HepG2 (cell line): ENCODE measurements at regions not wholly inside any gene's neighbourhood (a gene's known extent, or its start where the extent isn't known, plus 50 kb on each side); places are given as distances from the start of the nearest gene placed in this dataset.

Experiments used
- ATAC-seq: fragments of 200-7000 bp; cut with Tn5 transposase; 3 replicates; pipeline ENCODE4 v1.9.1; 2020; ENCODE audit warnings: mild to moderate bottlenecking, moderate library complexity
- BruUV-seq: library from RNA; stranded (reverse); fragments of 400-500 nt; replicated peaks from 2 replicates; lab custom pipeline; 2021; lab: Mats Ljungman, UMichigan
- CTCF ChIA-PET: fragments of 300-600 bp; formaldehyde crosslinking; extraction: SDS; loops from one replicate; lab custom pipeline; 2021; ENCODE audit warnings: low total read pairs, inconsistent platforms, low intra/inter-chr PET ratio; lab: Yijun Ruan, JAX
- POLR2A ChIA-PET: fragments of 350-600 bp; sonication (Branson Sonifier 250); formaldehyde crosslinking; loops from one replicate; lab custom pipeline; 2020; ENCODE audit warnings: antibody characterized with exemption, inconsistent platforms; lab: Yijun Ruan, JAX
- DNase-seq: peaks from one replicate; pipeline ENCODE4 v3.0.0-alpha.2; 2015; ENCODE audit warnings: low spot score
- FAIRE-seq: peaks from 3 replicates; lab custom pipeline; 2011; peaks lifted over from hg19 to GRCh38; lab: Jason Lieb, UNC
- H2AFZ ChIP-seq: one replicate; pipeline ENCODE4 v1.6.1; 2011; ENCODE audit warnings: low read length, inconsistent platforms
- H3K27ac ChIP-seq: fragments of 300-600 bp; 3 replicates; pipeline ENCODE4 v1.8.0; 2011; ENCODE audit warnings: mixed run types, mild to moderate bottlenecking, mixed read lengths, low read length, inconsistent platforms; ENCODE audit not compliant: insufficient read depth; ENCODE audit errors: extremely low read length
- H3K27me3 ChIP-seq, 2 experiments: fragments of 200-600 bp in 1 of 2; 2 replicates in 1 of 2; 3 replicates in 1 of 2; pipeline versions ENCODE4 v1.6.0 to v1.8.0; 2011; ENCODE audit warnings: low read length in 2 of 2, mild to moderate bottlenecking in 2 of 2, moderate library complexity in 2 of 2, inconsistent platforms in 1 of 2; ENCODE audit not compliant: insufficient read depth in 2 of 2, control insufficient read depth in 1 of 2
- H3K36me3 ChIP-seq, 2 experiments: fragments of 200-600 bp in 1 of 2; replicated peaks in 1 of 2; 2 replicates in 1 of 2; 3 replicates in 1 of 2; pipeline versions ENCODE4 v1.5.1 to v1.8.0; 2011; ENCODE audit warnings: low read length in 2 of 2, inconsistent platforms in 1 of 2; ENCODE audit not compliant: insufficient read depth in 2 of 2, control insufficient read depth in 1 of 2
- H3K4me1 ChIP-seq: 2 replicates; pipeline ENCODE4 v1.5.1; 2012; ENCODE audit warnings: low read length, inconsistent platforms; ENCODE audit not compliant: insufficient read depth
- H3K4me2 ChIP-seq: 2 replicates; pipeline ENCODE4 v1.6.0; 2011; ENCODE audit warnings: low read depth, low read length, inconsistent platforms
- H3K4me3 ChIP-seq, 3 experiments: fragments of 200-600 bp in 1 of 3; sonication (generic), shearing (Covaris generic) in 1 of 3; replicated peaks in 1 of 3; 2 replicates each; pipeline ENCODE4 v1.5.1; 2011 to 2016; ENCODE audit warnings: low read length in 3 of 3, inconsistent platforms in 2 of 3, low read depth in 2 of 3, mild to moderate bottlenecking in 2 of 3, control low read depth in 1 of 3, mixed read lengths in 1 of 3; ENCODE audit not compliant: insufficient read depth in 1 of 3
- H3K79me2 ChIP-seq: one replicate; pipeline ENCODE4 v1.6.1; 2011; ENCODE audit warnings: low read length, inconsistent platforms; ENCODE audit not compliant: insufficient read depth
- H3K9ac ChIP-seq: 2 replicates; pipeline ENCODE4 v1.6.0; 2011; ENCODE audit warnings: mild to moderate bottlenecking, low read depth, low read length, inconsistent platforms; ENCODE audit not compliant: insufficient read depth
- H3K9me3 ChIP-seq: 2 replicates; pipeline ENCODE4 v1.5.1; 2012; ENCODE audit warnings: mild to moderate bottlenecking, low read length
- H4K20me1 ChIP-seq: 2 replicates; pipeline ENCODE4 v1.6.0; 2011; ENCODE audit warnings: inconsistent platforms, mild to moderate bottlenecking, low read length, moderate library complexity; ENCODE audit not compliant: insufficient read depth
- ATF7 ChIP-seq, 2 experiments: fragments of 450-650 bp in 1 of 2; sonication (generic) in 1 of 2; formaldehyde crosslinking in 1 of 2; IDR thresholded peaks; 2 replicates each; pipeline versions ENCODE4 v1.4.0 to v1.6.1; 2016 to 2020; ENCODE audit warnings: antibody characterized with exemption in 1 of 2, mild to moderate bottlenecking in 1 of 2, missing genetic modification reagents in 1 of 2
- CREB1 ChIP-seq, 2 experiments: fragments of 450-650 bp in 1 of 2; IDR thresholded peaks; 2 replicates each; pipeline ENCODE4 v1.6.1; 2016 to 2017; ENCODE audit warnings: control low read depth in 1 of 2, mild to moderate bottlenecking in 1 of 2, missing compliant biosample characterization in 1 of 2, missing genetic modification characterization in 1 of 2
- HMGA1 ChIP-seq: sonication (generic); formaldehyde crosslinking; conservative IDR thresholded peaks from 2 replicates; pipeline ENCODE4 v1.4.0; 2020; ENCODE audit warnings: missing genetic modification reagents
- MAFK ChIP-seq, 2 experiments: IDR thresholded peaks in 1 of 2; conservative IDR thresholded peaks in 1 of 2; 2 replicates each; pipeline ENCODE4 v1.6.1; 2011; ENCODE audit warnings: improper control_type of control experiment in 2 of 2, low read length in 2 of 2
- MYC ChIP-seq: sonication (generic); formaldehyde crosslinking; IDR thresholded peaks from 2 replicates; pipeline ENCODE4 v1.9.0; 2021; ENCODE audit warnings: missing genetic modification reagents, borderline replicate concordance
- NR2F6 ChIP-seq, 2 experiments: IDR thresholded peaks; 2 replicates each; pipeline ENCODE4 v1.6.1; 2016; ENCODE audit warnings: antibody characterized with exemption in 1 of 2, mild to moderate bottlenecking in 1 of 2
- PTBP1 ChIP-seq: fragments of 200-400 bp; formaldehyde crosslinking; IDR thresholded peaks from 2 replicates; pipeline ENCODE4 v1.6.1; 2018; ENCODE audit warnings: low read length, low read depth; ENCODE audit not compliant: poor library complexity, severe bottlenecking
- SP1 ChIP-seq, 2 experiments: fragments of 450-650 bp in 1 of 2; sonication (generic) in 1 of 2; formaldehyde crosslinking in 1 of 2; IDR thresholded peaks; 2 replicates each; pipeline versions ENCODE4 v1.4.0 to v1.6.1; 2016 to 2020; ENCODE audit warnings: missing genetic modification reagents in 1 of 2
- ZC3H4 ChIP-seq: sonication (generic); formaldehyde crosslinking; IDR thresholded peaks from 2 replicates; pipeline ENCODE4 v1.4.0; 2020; ENCODE audit warnings: missing genetic modification reagents, borderline replicate concordance
- ZFP41 ChIP-seq: sonication (generic); formaldehyde crosslinking; IDR thresholded peaks from 2 replicates; pipeline ENCODE4 v1.4.0; 2020; ENCODE audit warnings: mild to moderate bottlenecking, missing genetic modification reagents, borderline replicate concordance
- ZNF136 ChIP-seq: sonication (generic); formaldehyde crosslinking; IDR thresholded peaks from 2 replicates; pipeline ENCODE4 v1.8.1; 2022; ENCODE audit warnings: low read depth, mild to moderate bottlenecking, moderate library complexity, missing genetic modification reagents
- WGBS: methylation state at CpG from one replicate; pipeline ENCODE4 v1.1.6; 2017; ENCODE audit warnings: low lambda C conversion rate; 5-methylcytosine and 5-hydroxymethylcytosine counted together
- in situ Hi-C: cut with HindIII; loops from 2 replicates; pipeline ENCODE4 v1.10.0; 2017; ENCODE audit warnings: low pct_unique_long_range_greater_than_20kb; ENCODE audit not compliant: extremely low pct_ligation_motif_present
- intact Hi-C: fragments of 100-400 bp; cut with micrococcal nuclease; formaldehyde crosslinking; loops from one replicate; pipeline ENCODE4 v1.10.0; 2022; ENCODE audit not compliant: unreplicated experiment

DNA sequence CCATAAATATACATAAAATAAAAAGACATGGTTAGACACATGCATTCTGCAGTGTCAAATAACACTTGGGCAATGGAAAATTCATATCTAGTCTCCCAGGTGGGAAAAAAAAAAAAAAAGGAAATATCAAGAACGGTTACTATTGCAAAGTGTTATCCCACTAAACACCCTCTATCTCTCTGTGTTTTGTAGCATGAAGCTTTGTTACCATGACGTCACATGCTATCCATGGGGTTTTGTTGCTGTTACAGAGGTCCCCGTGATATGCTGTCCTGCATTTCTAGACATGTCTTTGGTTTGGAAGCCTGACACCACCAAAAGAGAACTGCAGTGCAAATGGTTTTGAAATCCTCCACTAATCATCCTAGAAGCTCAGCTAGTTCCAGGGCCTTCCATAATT lies 50.7 kb upstream of the TLR3 start:
- in situ Hi-C loops: no loop called here
- no peaks in the 10 kb centered on the region for H4K20me1 ChIP-seq
- H3K27me3 ChIP-seq: peaks cover 3 to 5% of the 10 kb centered on the region in 2 experiments; a peak in 3 of 5 replicates
- no peaks in the 10 kb centered on the region for H3K9me3 ChIP-seq
- no peaks in the 10 kb centered on the region for H3K36me3 ChIP-seq
- WGBS: 26% methylated on average over 3 of the region's 3 CpGs
- H3K4me1 ChIP-seq: peaks cover 4% of the 10 kb centered on the region; the same call in 1 of the 2 replicates
- BruUV-seq: no TSS peak
- no peak overlapping the region for H3K27ac ChIP-seq
- H3K4me2 ChIP-seq: no peak overlapping the region
- H2AFZ ChIP-seq: no peak overlapping the region
- no peak for DNase-seq
- TF ChIP-seq HMGA1 (CRISPR knock-in tag) (no peak), ZFP41 (no peak), ATF7 (IDR thresholded peaks at IDR 0.05) (peak; percentile 92), ATF7 (CRISPR knock-in tag; IDR thresholded peaks at IDR 0.05) (no peak), ZC3H4 (no peak), CREB1 (IDR thresholded peaks at IDR 0.05) (peak; percentile 92), CREB1 (CRISPR knock-in tag; IDR thresholded peaks at IDR 0.05) (no peak), MAFK (conservative IDR thresholded peaks at IDR 0.05 in 1 of 2, IDR thresholded peaks at IDR 0.05 in 1 of 2; ENCODE audit: low read length in 2 of 2) (no peak)
- TF ChIP-seq, all 625 proteins: peak for 2
- CTCF ChIA-PET: no interaction called here
- H3K9ac ChIP-seq: no peak overlapping the region
- intact Hi-C loops: no loop called here
- no peak for ATAC-seq
- H3K4me3 ChIP-seq: no peak overlapping the region
- H3K79me2 ChIP-seq: no peaks in the 10 kb centered on the region
- no peak for FAIRE-seq
- POLR2A ChIA-PET: no interaction called here

DNA sequence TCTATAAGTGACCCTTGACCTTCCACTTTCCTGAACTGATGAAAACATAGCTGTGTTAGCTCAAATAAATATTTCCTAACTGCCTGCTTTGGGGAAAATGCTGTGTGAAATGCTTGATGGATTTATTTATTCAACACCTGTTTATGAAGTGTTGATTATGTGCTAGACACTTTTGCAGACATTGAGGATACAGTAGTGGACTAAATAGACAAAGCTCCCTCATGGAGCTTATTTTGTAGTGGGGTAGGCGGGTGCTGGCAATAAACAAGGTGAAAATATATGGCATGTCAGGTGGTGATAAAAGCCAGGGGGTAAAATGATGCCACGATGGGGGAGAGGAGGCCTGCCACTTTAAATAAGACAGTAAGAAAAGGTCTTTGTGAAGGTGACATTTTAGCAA lies 50.2 kb upstream of the TLR3 start:
- in situ Hi-C loops (no loop called here), intact Hi-C loops (no loop called here)
- Histone ChIP-seq H3K4me1 (peaks cover 4% of the 10 kb centered on the region; the same call in 1 of the 2 replicates), H3K79me2 (no peaks in the 10 kb centered on the region), H3K27me3 (peaks cover 3 to 10% of the 10 kb centered on the region in 2 experiments; a peak in 3 of 5 replicates), H3K36me3 (no peaks in the 10 kb centered on the region), H3K9ac (no peak overlapping the region), H3K4me2 (no peak overlapping the region), H2AFZ (no peak overlapping the region), H3K4me3 (no peak overlapping the region), H3K27ac (no peak overlapping the region), H4K20me1 (no peaks in the 10 kb centered on the region), H3K9me3 (no peaks in the 10 kb centered on the region)
- no peak for DNase-seq
- ATAC-seq: no peak
- POLR2A ChIA-PET: no interaction called here
- TF ChIP-seq MYC: no peak
- no peak for TF ChIP-seq PTBP1
- TF ChIP-seq ZNF136 (CRISPR knock-in tag): no peak
- TF ChIP-seq SP1 (IDR thresholded peaks at IDR 0.05): no peak
- no peak for TF ChIP-seq SP1 (CRISPR knock-in tag; IDR thresholded peaks at IDR 0.05)
- TF ChIP-seq NR2F6 (IDR thresholded peaks at IDR 0.05): 0 out of 2 replicates have a peak, but pooled peaks have one; percentile 16
- TF ChIP-seq NR2F6 (CRISPR knock-in tag; IDR thresholded peaks at IDR 0.05): no peak
- CTCF ChIA-PET: no interaction called here
- no TSS peak for BruUV-seq
- 18% methylated on average over 2 of the region's 2 CpGs for WGBS
- no peak for FAIRE-seq
